ENCODE measurements at regions not wholly inside any gene's neighbourhood (a gene's known extent, or its start where the extent isn't known, plus 50 kb on each side); places are given as distances from the start of the nearest gene placed in this dataset.

DNA sequence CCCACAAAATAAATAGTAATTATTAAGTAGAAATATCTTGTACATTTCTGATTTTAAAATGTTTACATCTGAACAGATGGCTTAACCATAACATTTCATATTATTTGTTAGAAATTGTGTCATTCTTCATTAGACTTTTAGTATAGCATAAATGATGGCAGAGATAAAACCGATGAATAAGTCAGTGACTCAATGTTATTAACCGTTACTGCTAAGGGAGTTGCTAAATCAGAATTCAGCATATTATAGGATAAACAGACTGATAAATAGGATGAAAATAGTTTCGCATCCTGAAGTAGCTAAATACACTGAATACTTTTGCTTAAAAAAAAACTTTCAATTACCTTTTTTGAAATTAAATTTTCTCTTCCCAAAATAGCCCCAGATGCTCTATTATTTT is 610.6 kb upstream of the ZP4 start:
- Histone ChIP-seq H3K27ac (no peak overlapping the region), H3K36me3 (no peaks in the 10 kb centered on the region), H3K4me1 (no peaks in the 10 kb centered on the region), H3K4me3 (no peak overlapping the region), H3K27me3 (no peaks in the 10 kb centered on the region), H3K9me3 (no peaks in the 10 kb centered on the region)
- TF ChIP-seq EP300 (IDR thresholded peaks at IDR 0.05) (no peak), POLR2AphosphoS5 (IDR thresholded peaks at IDR 0.05) (no peak), POLR2A (IDR thresholded peaks at IDR 0.05) (no peak)
- TF ChIP-seq, protein P1, sequence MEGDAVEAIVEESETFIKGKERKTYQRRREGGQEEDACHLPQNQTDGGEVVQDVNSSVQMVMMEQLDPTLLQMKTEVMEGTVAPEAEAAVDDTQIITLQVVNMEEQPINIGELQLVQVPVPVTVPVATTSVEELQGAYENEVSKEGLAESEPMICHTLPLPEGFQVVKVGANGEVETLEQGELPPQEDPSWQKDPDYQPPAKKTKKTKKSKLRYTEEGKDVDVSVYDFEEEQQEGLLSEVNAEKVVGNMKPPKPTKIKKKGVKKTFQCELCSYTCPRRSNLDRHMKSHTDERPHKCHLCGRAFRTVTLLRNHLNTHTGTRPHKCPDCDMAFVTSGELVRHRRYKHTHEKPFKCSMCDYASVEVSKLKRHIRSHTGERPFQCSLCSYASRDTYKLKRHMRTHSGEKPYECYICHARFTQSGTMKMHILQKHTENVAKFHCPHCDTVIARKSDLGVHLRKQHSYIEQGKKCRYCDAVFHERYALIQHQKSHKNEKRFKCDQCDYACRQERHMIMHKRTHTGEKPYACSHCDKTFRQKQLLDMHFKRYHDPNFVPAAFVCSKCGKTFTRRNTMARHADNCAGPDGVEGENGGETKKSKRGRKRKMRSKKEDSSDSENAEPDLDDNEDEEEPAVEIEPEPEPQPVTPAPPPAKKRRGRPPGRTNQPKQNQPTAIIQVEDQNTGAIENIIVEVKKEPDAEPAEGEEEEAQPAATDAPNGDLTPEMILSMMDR (IDR thresholded peaks at IDR 0.05): no peak
- DNase-seq (no peak), ATAC-seq (ENCODE audit: low FRiP score in 2 of 2) (no peak)
- WGBS, 2 donors: 70 to 75% methylated on average over 3 of the region's 3 CpGs

DNA sequence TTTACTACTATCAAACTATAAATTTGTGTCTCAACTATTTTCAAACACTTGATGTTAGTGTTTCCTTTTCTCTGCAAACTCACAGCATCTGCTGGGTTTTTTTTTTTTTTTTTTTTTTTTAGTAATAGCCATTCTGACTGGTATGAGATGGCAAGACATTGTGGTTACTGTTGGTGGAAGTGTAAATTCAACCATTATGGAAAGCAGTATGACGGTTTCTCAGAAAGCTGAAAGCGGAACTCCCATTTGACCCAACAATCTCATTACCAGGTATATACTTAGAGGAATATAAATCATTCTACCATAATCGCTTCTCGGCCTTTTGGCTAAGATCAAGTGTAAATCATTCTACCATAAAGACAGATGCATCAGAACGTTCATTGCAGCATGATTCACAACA is 608.3 kb upstream of the ZP4 start:
- 58 to 81% methylated on average over 5 of the region's 5 CpGs for WGBS, 2 donors
- Histone ChIP-seq H3K4me1 (no peaks in the 10 kb centered on the region), H3K36me3 (no peaks in the 10 kb centered on the region), H3K4me3 (no peak overlapping the region), H3K27me3 (no peaks in the 10 kb centered on the region), H3K27ac (no peak overlapping the region), H3K9me3 (no peaks in the 10 kb centered on the region)
- TF ChIP-seq POLR2AphosphoS5 (IDR thresholded peaks at IDR 0.05): no peak
- ATAC-seq (ENCODE audit: low FRiP score in 2 of 2) (no peak), DNase-seq (no peak)

DNA sequence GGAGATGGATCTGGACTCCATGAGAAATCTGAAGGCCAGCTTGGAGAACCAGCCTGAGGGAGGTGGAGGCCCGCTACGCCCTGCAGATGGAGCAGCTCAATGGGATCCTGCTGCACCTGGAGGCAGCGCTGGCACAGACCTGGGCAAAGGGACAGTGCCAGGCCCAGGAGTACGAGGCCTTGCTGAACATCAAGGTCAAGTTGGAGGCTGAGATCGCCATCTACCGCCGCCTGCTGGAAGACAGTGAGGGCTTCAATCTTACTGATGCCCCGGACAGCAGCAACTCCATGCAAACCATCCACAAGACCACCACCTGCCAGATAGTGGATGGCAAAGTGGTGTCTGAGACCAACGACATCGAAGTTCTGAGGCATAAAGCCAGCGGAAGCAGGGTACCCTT is 601.5 kb upstream of the ZP4 start:
- H3K4me3 ChIP-seq: no peak overlapping the region
- no peaks in the 10 kb centered on the region for H3K4me1 ChIP-seq
- H3K27ac ChIP-seq: no peak overlapping the region
- no peaks in the 10 kb centered on the region for H3K36me3 ChIP-seq
- TF ChIP-seq POLR2AphosphoS5 (IDR thresholded peaks at IDR 0.05) (no peak), EP300 (IDR thresholded peaks at IDR 0.05) (no peak), POLR2A (IDR thresholded peaks at IDR 0.05) (no peak)
- TF ChIP-seq, protein P1 (IDR thresholded peaks at IDR 0.05): no peak
- no peaks in the 10 kb centered on the region for H3K27me3 ChIP-seq
- peaks cover 0 to 3% (median 0%) of the 10 kb centered on the region in 4 donors for H3K9me3 ChIP-seq
- ATAC-seq (ENCODE audit: low FRiP score in 2 of 2) (no peak), DNase-seq (peak in 1 of 2 donors; percentile 21)
- 87 to 92% methylated on average over 7 to 11 of the region's 11 CpGs for WGBS, 2 donors

DNA sequence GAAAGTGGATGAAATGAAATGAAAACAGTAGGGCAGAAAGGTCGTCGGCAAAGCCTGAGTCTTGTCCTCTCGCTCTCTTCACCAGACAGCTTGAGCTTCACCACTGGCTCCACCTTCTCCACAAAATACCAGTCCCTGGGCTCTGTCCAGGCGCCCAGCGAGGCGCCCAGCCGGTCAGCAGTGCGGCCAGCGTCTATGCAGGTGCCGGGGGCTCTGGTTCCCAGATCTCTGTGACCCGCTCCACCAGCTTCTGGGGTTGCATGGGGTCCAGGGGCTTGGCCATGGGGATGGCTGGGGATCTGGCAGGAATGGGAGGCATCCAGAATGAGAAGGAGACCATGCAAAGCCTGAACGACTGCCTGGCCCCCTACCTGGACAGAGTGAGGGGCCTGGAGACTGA is 600.5 kb upstream of the ZP4 start:
- Histone ChIP-seq H3K27ac (no peak overlapping the region), H3K36me3 (no peaks in the 10 kb centered on the region), H3K4me3 (no peak overlapping the region), H3K27me3 (no peaks in the 10 kb centered on the region), H3K4me1 (no peaks in the 10 kb centered on the region), H3K9me3 (peaks cover 0 to 3% (median 0%) of the 10 kb centered on the region in 4 donors)
- ATAC-seq (ENCODE audit: low FRiP score in 2 of 2) (no peak), DNase-seq (peak in 1 of 2 donors; percentile 54)
- TF ChIP-seq EP300 (IDR thresholded peaks at IDR 0.05): no peak
- TF ChIP-seq, protein P1 (IDR thresholded peaks at IDR 0.05): no peak
- TF ChIP-seq POLR2A (IDR thresholded peaks at IDR 0.05): no peak
- no peak for TF ChIP-seq POLR2AphosphoS5 (IDR thresholded peaks at IDR 0.05)
- 81 to 91% methylated on average over 10 to 12 of the region's 12 CpGs for WGBS, 2 donors

DNA sequence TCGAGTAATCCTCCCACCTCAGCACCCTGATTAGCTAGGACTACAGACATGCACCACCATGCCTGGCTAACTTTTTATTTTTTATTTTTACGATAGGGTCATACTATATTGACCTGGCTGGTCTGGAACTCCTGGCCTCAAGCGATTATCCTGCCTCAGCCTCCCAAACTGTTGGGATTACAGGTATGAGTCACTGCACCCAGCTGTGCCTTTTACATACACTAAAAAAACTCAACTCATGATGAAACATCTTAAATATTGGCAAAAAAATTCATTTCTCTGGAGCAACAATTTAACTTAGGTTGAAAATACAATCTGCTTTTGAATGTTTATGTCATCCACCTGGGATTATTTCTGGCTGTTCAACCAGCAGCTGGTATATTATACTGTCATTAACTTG is 598.3 kb upstream of the ZP4 start:
- no peak for ATAC-seq (ENCODE audit: low FRiP score in 2 of 2)

More for the DNA sequence above, 598.3 kb upstream of the ZP4 start:
- no peak overlapping the region for H3K27ac ChIP-seq
- 81 to 85% methylated on average over 3 of the region's 3 CpGs for WGBS, 2 donors
- DNase-seq: no peak
- H3K4me1 ChIP-seq: no peaks in the 10 kb centered on the region
- peaks cover 0 to 3% (median 0%) of the 10 kb centered on the region in 4 donors for H3K9me3 ChIP-seq
- H3K27me3 ChIP-seq: no peaks in the 10 kb centered on the region
- TF ChIP-seq POLR2A (IDR thresholded peaks at IDR 0.05): no peak
- TF ChIP-seq, protein P1 (IDR thresholded peaks at IDR 0.05): no peak
- TF ChIP-seq EP300 (IDR thresholded peaks at IDR 0.05): no peak
- TF ChIP-seq POLR2AphosphoS5 (IDR thresholded peaks at IDR 0.05): no peak
- no peak overlapping the region for H3K4me3 ChIP-seq
- no peaks in the 10 kb centered on the region for H3K36me3 ChIP-seq

Data from upper lobe of left lung (tissue), 6 donors.